HG02623 (cell line): ENCODE measurements at regions not wholly inside any gene's neighbourhood (a gene's known extent, or its start where the extent isn't known, plus 50 kb on each side); places are given as distances from the start of the nearest gene placed in this dataset.

Source experiments
- ATAC-seq: cut with Tn5 transposase; IDR thresholded peaks from one replicate; pipeline ENCODE4 v1.9.1; 2021; ENCODE audit warnings: moderate library complexity; ENCODE audit not compliant: unreplicated experiment

DNA sequence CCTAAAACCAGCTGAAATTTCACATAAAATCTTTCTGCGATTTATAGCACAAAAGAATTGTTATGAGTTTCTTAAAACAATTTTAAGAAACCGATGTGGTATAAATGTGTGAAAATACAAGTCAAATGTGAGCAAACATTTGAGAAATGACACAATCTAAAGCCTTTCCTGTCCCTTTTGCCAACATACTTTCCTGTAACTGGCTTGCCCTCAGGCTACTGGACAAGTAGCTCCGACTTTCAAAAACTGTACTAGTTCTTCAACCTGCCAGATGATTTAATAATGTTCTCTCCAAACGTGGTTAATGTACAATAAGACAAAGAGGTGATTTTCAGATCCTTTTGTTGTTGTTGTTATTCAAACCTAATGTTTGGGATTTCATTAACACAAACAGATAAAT lies 105.9 kb upstream of the ARHGEF26 start:
- ATAC-seq = no peak

DNA sequence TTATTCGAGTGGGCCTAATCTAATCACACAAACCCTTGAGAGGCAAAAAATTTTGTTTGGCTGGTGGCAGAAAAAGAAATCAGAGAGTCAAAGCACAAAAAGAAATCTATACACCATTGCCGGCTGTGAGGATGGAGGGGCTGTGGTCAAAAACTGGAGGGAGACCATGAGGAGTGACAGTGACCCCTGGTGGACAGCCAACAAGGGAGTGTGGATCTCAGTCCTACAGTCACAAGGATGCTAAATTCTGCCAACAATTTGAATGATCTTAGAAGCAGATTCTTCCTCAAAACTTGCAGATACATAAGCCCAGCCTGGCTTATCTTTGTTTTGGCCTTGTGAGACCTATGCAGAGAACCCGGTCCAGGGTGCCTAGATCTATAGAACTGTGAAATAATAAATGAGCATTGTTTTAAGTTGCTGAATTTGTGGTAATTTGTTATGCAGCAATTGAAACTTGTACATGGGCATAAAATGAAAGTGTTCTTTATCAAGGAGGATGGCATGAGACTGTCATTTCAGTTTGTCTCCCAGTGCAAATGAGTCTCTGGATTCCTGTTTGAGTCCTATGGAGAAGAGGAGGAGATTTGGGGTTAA lies 103.0 kb upstream of the ARHGEF26 start:
- ATAC-seq = no peak

DNA sequence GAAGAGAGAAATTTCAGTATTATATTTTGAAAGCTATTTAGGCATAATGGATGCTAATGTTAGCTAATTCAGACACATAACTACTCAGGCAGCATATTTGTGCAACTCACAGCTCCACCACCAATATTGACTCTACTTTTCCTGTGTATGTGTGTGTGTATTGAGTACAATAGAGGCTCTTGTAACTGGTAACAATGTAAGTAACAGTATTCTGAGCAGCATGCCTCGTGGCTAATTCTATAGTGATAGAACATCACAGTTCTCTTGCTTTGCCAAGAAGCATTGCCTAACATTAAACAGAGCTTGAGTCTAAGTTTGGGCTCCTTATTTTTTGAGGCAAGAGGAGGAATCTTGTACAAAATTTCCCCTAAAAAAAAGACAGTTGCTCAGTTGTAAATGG lies 98.6 kb upstream of the ARHGEF26 start:
- no peak for ATAC-seq

DNA sequence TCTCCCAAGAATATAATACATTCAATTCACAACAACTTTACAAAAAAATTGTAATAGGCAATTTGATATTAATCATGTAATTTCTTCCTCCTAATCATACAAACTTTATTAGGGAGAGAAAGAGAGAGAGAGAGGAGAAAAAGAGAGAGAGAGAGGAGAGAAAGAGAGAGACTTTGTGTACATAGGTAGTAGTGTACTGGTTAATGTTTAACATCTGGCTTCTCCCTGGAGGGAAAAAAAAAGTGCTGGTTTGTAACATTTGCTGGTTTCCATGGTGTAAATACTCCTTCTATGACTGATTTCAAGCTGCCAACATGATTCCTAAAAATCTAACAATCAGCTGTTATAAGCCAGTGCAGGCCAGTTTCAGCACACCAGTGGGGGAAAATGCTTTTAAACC lies 98.0 kb upstream of the ARHGEF26 start:
- no peak for ATAC-seq

DNA sequence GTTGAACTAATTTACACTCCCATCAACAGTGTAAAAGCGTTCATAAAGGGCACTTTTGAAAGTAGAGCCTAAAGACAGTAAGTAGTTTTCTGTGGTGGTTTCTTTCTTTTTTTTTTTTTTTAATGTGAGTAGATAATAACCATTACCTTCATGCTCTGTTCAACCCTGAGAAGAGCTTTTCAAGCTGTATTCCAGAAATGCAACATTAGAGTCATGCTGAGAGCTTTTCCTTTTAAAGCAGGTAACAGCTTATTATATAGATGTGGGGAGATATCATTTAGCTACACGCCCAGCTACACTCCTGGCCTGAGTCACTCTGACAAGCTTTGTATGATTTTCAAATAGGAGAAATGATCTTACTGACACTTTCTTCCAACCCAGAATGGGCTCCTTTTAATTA lies 96.2 kb upstream of the ARHGEF26 start:
- no peak for ATAC-seq

DNA sequence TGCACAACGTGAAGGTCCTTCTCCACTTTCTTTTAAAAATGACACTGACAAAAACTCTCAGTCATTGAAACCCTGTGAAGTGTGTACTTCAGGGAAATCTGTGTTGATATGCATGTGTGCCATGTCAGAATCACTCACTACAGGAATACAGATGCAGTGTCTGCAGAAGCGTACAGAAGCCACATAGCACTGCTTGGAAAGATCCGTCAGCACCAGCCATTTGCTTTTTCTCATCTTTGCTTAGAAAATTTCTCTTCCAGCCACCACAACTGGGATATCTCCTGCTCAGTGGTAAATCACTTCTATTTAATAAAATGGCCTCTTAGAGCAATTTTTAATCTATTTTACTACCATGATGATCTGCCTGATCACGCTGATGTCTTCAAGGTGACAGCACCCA lies 91.3 kb upstream of the ARHGEF26 start:
- ATAC-seq = no peak

DNA sequence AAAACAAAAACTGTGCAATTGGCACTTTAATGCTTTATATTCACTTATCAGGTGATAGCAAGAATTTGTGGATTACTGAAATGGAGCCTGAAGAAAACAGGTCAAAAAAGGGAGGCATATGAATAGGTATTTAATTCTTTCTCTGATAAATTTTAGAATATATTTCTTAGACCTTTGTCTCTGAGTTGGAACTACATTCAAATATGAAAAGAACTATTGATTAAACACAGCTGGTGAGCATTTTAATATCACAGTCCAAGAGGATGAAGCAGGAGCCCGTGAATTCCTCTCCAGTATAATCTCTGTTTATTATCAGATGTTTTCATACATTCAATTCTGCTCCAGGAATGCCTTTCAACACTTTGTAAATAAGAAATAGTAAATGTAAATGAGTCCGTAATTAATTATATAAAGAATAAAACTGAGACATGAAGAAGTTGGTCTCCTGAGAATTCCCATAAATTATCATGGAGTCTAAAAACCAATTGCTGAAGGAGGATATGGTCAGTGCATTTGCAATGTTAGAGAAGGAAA lies 86.3 kb upstream of the ARHGEF26 start:
- ATAC-seq = no peak

DNA sequence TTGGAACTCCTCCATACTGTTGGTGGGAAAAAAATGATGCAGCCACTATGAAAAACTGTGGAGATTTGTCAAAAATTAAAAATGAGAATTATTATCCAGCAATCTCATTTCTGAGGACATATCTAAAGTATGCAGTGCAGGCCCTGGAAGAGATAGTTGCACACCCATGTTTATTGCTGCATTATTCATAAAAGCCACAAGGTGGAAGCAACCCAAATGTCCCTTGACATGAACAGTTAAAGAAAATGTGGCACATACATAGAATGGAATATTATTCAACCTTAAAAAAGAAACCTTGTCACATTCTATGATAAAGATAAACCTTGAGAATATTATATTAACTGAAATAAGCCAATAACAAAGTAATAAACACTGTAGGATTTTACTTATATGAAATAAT lies 80.9 kb upstream of the ARHGEF26 start:
- peak; percentile 69 for ATAC-seq

DNA sequence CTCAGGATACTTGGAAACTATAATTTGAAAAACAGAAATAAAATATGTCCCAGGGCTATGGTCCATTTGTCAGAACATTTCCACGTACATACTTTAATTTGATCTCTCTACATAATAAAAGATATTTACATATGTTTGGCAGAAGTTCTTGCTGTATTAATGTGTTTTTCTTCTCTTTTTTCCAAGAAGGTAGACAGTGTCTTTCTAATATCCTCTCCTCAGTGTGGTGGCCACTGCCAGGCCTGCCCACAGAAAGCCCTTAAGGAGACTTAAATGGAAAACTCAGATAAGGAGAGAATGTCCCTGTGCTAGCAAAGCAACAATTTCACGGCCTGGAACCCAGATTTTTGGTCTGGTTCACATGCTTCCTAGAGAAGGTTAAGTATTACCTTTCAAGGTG lies 76.5 kb upstream of the ARHGEF26 start:
- no peak for ATAC-seq

DNA sequence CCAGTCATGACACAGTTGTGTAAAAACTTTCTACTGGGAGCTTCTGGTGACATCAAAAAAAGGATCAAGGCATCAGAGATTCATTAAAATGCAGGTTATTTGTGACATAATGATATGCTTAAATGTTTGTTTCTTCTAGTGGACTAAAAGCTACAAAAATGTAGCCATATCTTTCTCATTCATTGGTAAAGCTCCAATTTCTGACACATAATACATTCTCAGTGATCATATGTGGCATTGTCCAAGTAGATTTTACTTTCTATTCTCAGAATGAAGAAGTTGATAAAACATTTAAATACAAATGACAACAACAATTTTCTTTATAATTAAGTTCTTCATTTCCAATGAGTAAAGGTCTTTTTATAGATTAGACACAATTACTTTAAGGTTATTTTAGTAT lies 71.0 kb upstream of the ARHGEF26 start:
- ATAC-seq = no peak

DNA sequence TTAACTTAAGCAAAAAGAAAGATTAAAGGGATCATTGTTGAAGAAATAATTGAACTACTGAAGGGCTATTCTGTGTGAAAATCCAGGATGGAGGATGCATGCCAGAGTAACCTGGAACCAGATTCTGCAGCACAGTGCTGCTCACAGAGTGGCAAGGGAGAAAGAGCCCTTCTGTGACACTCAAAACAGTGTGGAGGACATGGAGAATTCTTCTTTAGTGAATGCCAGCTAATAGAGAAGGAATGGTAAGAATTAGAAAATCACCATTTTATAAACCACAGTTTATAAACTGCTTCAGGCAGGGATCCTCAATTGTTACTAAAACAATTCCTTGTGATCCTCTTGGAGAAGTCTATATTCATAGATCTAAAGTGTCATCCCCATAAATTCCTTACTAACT lies 70.4 kb upstream of the ARHGEF26 start:
- ATAC-seq = no peak

DNA sequence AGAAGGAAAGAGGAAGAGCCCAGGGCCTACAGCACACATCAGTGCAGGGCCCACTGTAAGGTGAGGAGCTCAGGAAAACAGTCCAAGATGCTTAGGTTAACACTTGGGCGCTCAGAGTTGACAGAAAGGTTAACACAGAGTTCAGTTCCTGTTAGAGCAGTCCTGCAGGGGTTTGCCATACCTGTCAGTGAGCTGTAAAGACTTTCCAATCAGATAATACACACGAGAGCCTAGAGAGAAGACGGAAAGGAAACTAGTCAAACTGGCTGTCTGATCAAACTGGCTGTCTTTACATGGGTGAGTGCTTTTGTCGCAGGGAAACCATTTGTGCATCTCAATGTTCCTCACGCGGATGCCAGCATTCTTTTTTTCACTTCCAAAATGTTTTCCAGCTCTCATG lies 61.4 kb upstream of the ARHGEF26 start:
- ATAC-seq = no peak

DNA sequence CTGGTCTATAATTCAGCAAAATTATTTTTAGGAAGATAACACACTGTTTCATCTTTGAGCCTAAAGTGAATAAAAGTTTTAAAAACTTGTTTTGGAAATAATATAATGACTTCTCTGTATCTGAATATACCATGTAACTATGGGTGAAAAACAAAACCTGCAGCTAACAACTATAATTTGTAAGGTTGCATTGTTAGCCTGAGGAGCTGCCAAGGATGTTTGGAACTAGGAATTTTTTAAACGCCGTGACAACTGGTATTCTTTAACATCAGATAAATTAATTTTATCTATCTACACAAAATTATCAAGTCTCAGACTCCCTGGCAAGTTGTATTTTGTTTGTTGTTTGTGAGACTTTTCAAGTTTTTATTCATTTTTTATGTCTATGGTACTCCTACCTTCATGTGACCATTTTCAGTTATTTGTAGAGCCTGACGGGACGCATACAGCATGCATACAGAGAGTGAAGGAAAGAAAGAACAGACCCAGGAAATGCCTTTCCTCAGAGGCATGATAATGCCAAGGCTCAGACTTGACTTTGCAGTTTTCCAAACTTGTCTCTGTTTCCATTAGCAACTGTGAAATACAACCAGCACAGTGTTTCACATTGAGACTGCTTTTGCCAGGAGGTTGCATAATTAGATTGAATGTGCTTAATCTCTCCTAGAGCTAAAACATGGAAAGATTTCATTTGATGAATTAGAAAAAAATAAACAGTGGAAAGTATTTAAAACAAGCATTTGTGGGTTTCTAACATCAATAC lies 60.8 kb upstream of the ARHGEF26 start:
- no peak for ATAC-seq

DNA sequence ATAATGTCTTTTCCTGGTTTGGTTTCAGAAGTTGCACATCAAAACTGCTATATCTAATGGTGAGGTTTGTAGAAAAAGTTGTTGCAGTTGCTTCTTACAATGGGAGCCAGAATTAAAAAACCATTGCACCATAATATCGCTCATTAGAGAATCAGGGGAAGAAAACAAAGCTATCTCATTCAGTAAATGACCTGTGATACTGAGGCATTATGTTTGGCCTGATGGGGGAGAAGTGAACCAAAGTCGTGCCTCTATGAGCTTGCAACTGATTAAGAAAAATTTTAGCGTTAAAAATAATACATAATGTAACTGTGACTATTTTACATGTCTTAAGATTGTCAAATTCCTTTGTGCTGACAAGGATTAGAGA lies 60.2 kb upstream of the ARHGEF26 start:
- ATAC-seq = no peak

DNA sequence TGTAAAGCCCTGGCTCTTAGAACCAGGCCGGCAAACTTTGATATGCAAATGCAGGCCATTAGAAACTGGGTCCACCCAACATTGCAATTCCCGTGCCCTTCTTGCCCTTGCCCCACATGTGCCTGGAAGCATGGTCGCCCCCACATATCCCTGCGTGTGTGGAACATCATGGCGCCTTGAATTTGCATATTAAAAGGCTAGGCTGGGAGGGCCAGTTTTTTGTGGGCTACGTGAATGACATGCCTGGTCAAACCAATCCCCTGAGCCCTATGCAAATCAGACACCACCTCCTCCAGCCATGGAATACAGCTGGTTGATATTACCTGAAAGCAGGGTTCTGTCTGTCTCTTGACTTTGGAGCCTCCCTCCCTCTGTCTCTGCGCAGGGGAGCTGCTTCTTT lies 58.7 kb upstream of the ARHGEF26 start:
- no peak for ATAC-seq

DNA sequence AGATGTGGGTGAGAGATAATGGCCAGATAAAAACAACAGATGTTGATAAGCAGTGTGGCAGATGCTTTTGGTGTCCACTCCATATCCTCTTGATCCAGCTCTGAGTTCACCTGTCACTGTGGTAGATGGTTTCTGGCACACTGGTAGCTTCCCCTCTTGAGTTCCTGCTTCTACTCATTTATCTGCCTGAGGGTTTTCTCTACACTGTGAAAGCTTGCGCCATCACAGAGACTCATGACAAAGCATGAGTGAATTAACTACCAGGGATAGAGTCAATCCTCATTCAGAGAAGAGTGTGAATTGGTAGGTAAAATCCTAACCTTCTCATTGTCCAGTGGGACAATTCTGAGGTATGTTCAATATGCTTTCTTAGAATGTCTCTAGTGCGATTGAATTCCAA lies 50.0 kb upstream of the ARHGEF26 start:
- ATAC-seq = no peak
